Activated naive CD8-positive, alpha-beta T cell treated with anti-CD3 and anti-CD28 coated beads for 36 hours (primary cell): ENCODE measurements at regions not wholly inside any gene's neighbourhood (a gene's known extent, or its start where the extent isn't known, plus 50 kb on each side); places are given as distances from the start of the nearest gene placed in this dataset.

Experiments
- DNase-seq: peaks from one replicate; pipeline ENCODE4 v3.0.0; 2021
- H3K27ac Mint-ChIP-seq: one replicate; pipeline ENCODE4 v1.8.0; 2022; ENCODE audit warnings: mild to moderate bottlenecking, moderate library complexity, mixed read lengths
- H3K27me3 Mint-ChIP-seq: one replicate; pipeline ENCODE4 v1.8.0; 2022; ENCODE audit warnings: mild to moderate bottlenecking, mixed read lengths
- H3K36me3 Mint-ChIP-seq: one replicate; pipeline ENCODE4 v1.8.0; 2021; ENCODE audit warnings: mild to moderate bottlenecking, mixed read lengths
- H3K4me1 Mint-ChIP-seq: one replicate; pipeline ENCODE4 v1.8.0; 2021; ENCODE audit warnings: mixed read lengths
- H3K4me3 Mint-ChIP-seq: one replicate; pipeline ENCODE4 v1.8.0; 2022; ENCODE audit warnings: mild to moderate bottlenecking, moderate library complexity, mixed read lengths
- H3K9me3 Mint-ChIP-seq: one replicate; pipeline ENCODE4 v1.8.0; 2022; ENCODE audit warnings: mixed read lengths

- DNase-seq: no peak
- Mint-ChIP-seq H3K4me1 (no peaks in the 10 kb centered on the region), H3K27me3 (peaks cover 10% of the 10 kb centered on the region), H3K9me3 (peaks cover 8% of the 10 kb centered on the region), H3K36me3 (no peaks in the 10 kb centered on the region), H3K27ac (no peak overlapping the region), H3K4me3 (no peak overlapping the region)
These were observed 191.9 kb downstream of the PTPRU start for GRCh38 chr1:29428280-29428615.

- Mint-ChIP-seq H3K27me3 (peaks cover 10% of the 10 kb centered on the region), H3K4me1 (no peaks in the 10 kb centered on the region)
- DNase-seq: no peak
These were observed 191.4 kb downstream of the PTPRU start for GRCh38 chr1:29427614-29428279.

GRCh38 chr1:29426701-29427279, 190.5 kb downstream of the PTPRU start:
- H3K27ac Mint-ChIP-seq: no peak overlapping the region
- H3K36me3 Mint-ChIP-seq: no peaks in the 10 kb centered on the region
- no peak overlapping the region for H3K4me3 Mint-ChIP-seq
- no peaks in the 10 kb centered on the region for H3K4me1 Mint-ChIP-seq
- DNase-seq: no peak
- peaks cover 8% of the 10 kb centered on the region for H3K9me3 Mint-ChIP-seq
- peaks cover 15% of the 10 kb centered on the region for H3K27me3 Mint-ChIP-seq

More at GRCh38 chr1:29427614-29428279, 191.4 kb downstream of the PTPRU start:
- H3K27ac Mint-ChIP-seq: no peak overlapping the region
- peaks cover 8% of the 10 kb centered on the region for H3K9me3 Mint-ChIP-seq
- no peak overlapping the region for H3K4me3 Mint-ChIP-seq
- H3K36me3 Mint-ChIP-seq: no peaks in the 10 kb centered on the region

- H3K27me3 Mint-ChIP-seq: peaks cover 20% of the 10 kb centered on the region
- no peak overlapping the region for H3K27ac Mint-ChIP-seq
- no peak for DNase-seq
- H3K36me3 Mint-ChIP-seq: no peaks in the 10 kb centered on the region
- peaks cover 7% of the 10 kb centered on the region for H3K9me3 Mint-ChIP-seq
- H3K4me3 Mint-ChIP-seq: no peak overlapping the region
- no peaks in the 10 kb centered on the region for H3K4me1 Mint-ChIP-seq
These were observed 189.3 kb downstream of the PTPRU start for GRCh38 chr1:29425631-29426030.

GRCh38 chr1:29424266-29424665, 187.9 kb downstream of the PTPRU start:
- peaks cover 4% of the 10 kb centered on the region for H3K9me3 Mint-ChIP-seq
- peaks cover 20% of the 10 kb centered on the region for H3K27me3 Mint-ChIP-seq
- DNase-seq: no peak
- H3K4me1 Mint-ChIP-seq: no peaks in the 10 kb centered on the region
- H3K4me3 Mint-ChIP-seq: no peak overlapping the region
- no peaks in the 10 kb centered on the region for H3K36me3 Mint-ChIP-seq
- no peak overlapping the region for H3K27ac Mint-ChIP-seq

- peaks cover 33% of the 10 kb centered on the region for H3K27me3 Mint-ChIP-seq
- peaks cover 4% of the 10 kb centered on the region for H3K9me3 Mint-ChIP-seq
- H3K4me1 Mint-ChIP-seq: no peaks in the 10 kb centered on the region
- H3K36me3 Mint-ChIP-seq: no peaks in the 10 kb centered on the region
- no peak overlapping the region for H3K27ac Mint-ChIP-seq
- no peak overlapping the region for H3K4me3 Mint-ChIP-seq
- DNase-seq: no peak
These were observed 183.9 kb downstream of the PTPRU start for GRCh38 chr1:29420202-29420601.

- Mint-ChIP-seq H3K36me3 (no peaks in the 10 kb centered on the region), H3K4me1 (peaks cover 2% of the 10 kb centered on the region), H3K27me3 (peaks cover 26% of the 10 kb centered on the region), H3K4me3 (no peak overlapping the region), H3K9me3 (peaks cover 4% of the 10 kb centered on the region), H3K27ac (no peak overlapping the region)
- no peak for DNase-seq
These were observed 181.6 kb downstream of the PTPRU start for GRCh38 chr1:29417971-29418370.

- no peak for DNase-seq
- no peak overlapping the region for H3K4me3 Mint-ChIP-seq
- no peak overlapping the region for H3K27ac Mint-ChIP-seq
- no peaks in the 10 kb centered on the region for H3K36me3 Mint-ChIP-seq
- H3K4me1 Mint-ChIP-seq: peaks cover 2% of the 10 kb centered on the region
- peaks cover 25% of the 10 kb centered on the region for H3K27me3 Mint-ChIP-seq
- peaks cover 4% of the 10 kb centered on the region for H3K9me3 Mint-ChIP-seq
These were observed 181.0 kb downstream of the PTPRU start for GRCh38 chr1:29417147-29417858.

- no peak for DNase-seq
- Mint-ChIP-seq H3K4me1 (peaks cover 2% of the 10 kb centered on the region), H3K27me3 (peaks cover 19% of the 10 kb centered on the region), H3K27ac (no peak overlapping the region), H3K36me3 (no peaks in the 10 kb centered on the region), H3K4me3 (no peak overlapping the region), H3K9me3 (peaks cover 4% of the 10 kb centered on the region)
These were observed 180.2 kb downstream of the PTPRU start for GRCh38 chr1:29416267-29417146.

- Mint-ChIP-seq H3K9me3 (peaks cover 3% of the 10 kb centered on the region), H3K27me3 (peaks cover 16% of the 10 kb centered on the region), H3K4me1 (peaks cover 2% of the 10 kb centered on the region), H3K4me3 (no peak overlapping the region), H3K27ac (no peak overlapping the region), H3K36me3 (no peaks in the 10 kb centered on the region)
- no peak for DNase-seq
These were observed 179.5 kb downstream of the PTPRU start for GRCh38 chr1:29415861-29416260.

GRCh38 chr1:29415156-29415830, 179.0 kb downstream of the PTPRU start:
- Mint-ChIP-seq H3K9me3 (no peaks in the 10 kb centered on the region), H3K27me3 (peaks cover 16% of the 10 kb centered on the region), H3K36me3 (no peaks in the 10 kb centered on the region), H3K27ac (no peak overlapping the region), H3K4me1 (peaks cover 2% of the 10 kb centered on the region), H3K4me3 (no peak overlapping the region)
- DNase-seq: no peak

- Mint-ChIP-seq H3K27me3 (peaks cover 16% of the 10 kb centered on the region), H3K4me1 (peaks cover 2% of the 10 kb centered on the region), H3K36me3 (no peaks in the 10 kb centered on the region), H3K27ac (no peak overlapping the region), H3K4me3 (no peak overlapping the region), H3K9me3 (no peaks in the 10 kb centered on the region)
- DNase-seq: no peak
These were observed 177.8 kb downstream of the PTPRU start for GRCh38 chr1:29414086-29414485.

GRCh38 chr1:29413661-29414060, 177.3 kb downstream of the PTPRU start:
- Mint-ChIP-seq H3K9me3 (no peaks in the 10 kb centered on the region), H3K27ac (no peak overlapping the region), H3K27me3 (peaks cover 20% of the 10 kb centered on the region), H3K4me1 (peaks cover 2% of the 10 kb centered on the region), H3K36me3 (no peaks in the 10 kb centered on the region), H3K4me3 (no peak overlapping the region)
- DNase-seq: no peak

GRCh38 chr1:29412591-29412990, 176.3 kb downstream of the PTPRU start:
- peaks cover 2% of the 10 kb centered on the region for H3K4me1 Mint-ChIP-seq
- no peaks in the 10 kb centered on the region for H3K9me3 Mint-ChIP-seq
- no peak overlapping the region for H3K4me3 Mint-ChIP-seq
- H3K36me3 Mint-ChIP-seq: no peaks in the 10 kb centered on the region
- no peak overlapping the region for H3K27ac Mint-ChIP-seq
- H3K27me3 Mint-ChIP-seq: peaks cover 25% of the 10 kb centered on the region
- no peak for DNase-seq
